ENCODE measurements at regions not wholly inside any gene's neighbourhood (a gene's known extent, or its start where the extent isn't known, plus 50 kb on each side); places are given as distances from the start of the nearest gene placed in this dataset.

- TF ChIP-seq CTCF (IDR thresholded peaks at IDR 0.05; ENCODE audit: low read length): no peak
- no peak for TF ChIP-seq EZH2 (IDR thresholded peaks at IDR 0.05; ENCODE audit: borderline replicate concordance, low read length)
Measured at GRCh38 chr4:128357286-128357685, 69.7 kb upstream of the PGRMC2 start.
